HCT116 (cell line): ENCODE measurements at regions not wholly inside any gene's neighbourhood (a gene's known extent, or its start where the extent isn't known, plus 50 kb on each side); places are given as distances from the start of the nearest gene placed in this dataset.

Experiments
- ATAC-seq: fragments of 200-7000 bp; cut with Tn5 transposase; 2 replicates; pipeline ENCODE4 v1.9.1; 2020; ENCODE audit warnings: mild to moderate bottlenecking, moderate library complexity
- BruUV-seq: library from RNA; stranded (reverse); fragments of 400-500 nt; replicated peaks from 2 replicates; lab custom pipeline; 2021; lab: Mats Ljungman, UMichigan
- CTCF ChIA-PET: fragments of 300-600 bp; sonication (Branson Sonifier 250); formaldehyde crosslinking; loops from one replicate; lab custom pipeline; 2021; ENCODE audit warnings: antibody characterized with exemption; lab: Charles Lee
- POLR2A ChIA-PET: fragments of 300-600, 350-600 bp; sonication (Branson Sonifier 250); formaldehyde crosslinking; loops from one replicate; lab custom pipeline; 2021; ENCODE audit warnings: antibody characterized with exemption; lab: Charles Lee
- RAD21 ChIA-PET, 2 experiments: fragments of 300-600 bp; sonication (Branson Sonifier 250); formaldehyde crosslinking; loops; one replicate each; lab custom pipeline; 2023; ENCODE audit warnings: low total read pairs in 2 of 2; ENCODE audit not compliant: uncharacterized antibody in 2 of 2, unreplicated experiment in 2 of 2, low non-redundant PET in 1 of 2; lab: Charles Lee
- DNase-seq: peaks from one replicate; pipeline ENCODE4 v3.0.0-alpha.2; 2010; ENCODE audit warnings: low read depth, low spot score
- H2AFZ ChIP-seq: fragments of 200-600 bp; shearing (Covaris generic), sonication (generic); 2 replicates; pipeline ENCODE4 v1.6.1; 2017; ENCODE audit warnings: low read depth, mixed run types, mixed read lengths, antibody characterized with exemption, low read length; ENCODE audit not compliant: poor library complexity, severe bottlenecking
- H3K27ac ChIP-seq: 2 replicates; pipeline ENCODE4 v1.5.1; 2012; ENCODE audit warnings: low read depth, low read length
- H3K27me3 ChIP-seq: fragments of 200-600 bp; sonication (generic); 2 replicates; pipeline ENCODE4 v1.6.1; 2016; ENCODE audit warnings: mixed run types, low read length, mixed read lengths; ENCODE audit not compliant: insufficient read depth
- H3K36me3 ChIP-seq, 2 experiments: fragments of 200-500 bp in 1 of 2; fragments of 200-600 bp in 1 of 2; sonication (Bioruptor generic) in 1 of 2; sonication (generic) in 1 of 2; 2 replicates each; pipeline versions ENCODE4 v1.5.1 to v1.6.1; 2014 to 2016; ENCODE audit warnings: low read length in 2 of 2, inconsistent platforms in 1 of 2, mixed read lengths in 1 of 2, mixed run types in 1 of 2; ENCODE audit not compliant: insufficient read depth in 2 of 2, control insufficient read depth in 1 of 2
- H3K4me1 ChIP-seq, 2 experiments: fragments of 200-600 bp in 1 of 2; sonication (generic) in 1 of 2; 2 replicates each; pipeline versions ENCODE4 v1.5.1 to v1.6.1; 2012 to 2017; ENCODE audit warnings: low read length in 2 of 2, inconsistent platforms in 1 of 2, mild to moderate bottlenecking in 1 of 2, mixed read lengths in 1 of 2, mixed run types in 1 of 2, moderate library complexity in 1 of 2; ENCODE audit not compliant: insufficient read depth in 2 of 2, control insufficient read depth in 1 of 2
- H3K4me2 ChIP-seq: fragments of 200-600 bp; sonication (generic); 2 replicates; pipeline ENCODE4 v1.6.1; 2017; ENCODE audit warnings: mixed run types, low read length, mixed read lengths
- H3K4me3 ChIP-seq, 2 experiments: fragments of 200-600 bp in 1 of 2; sonication (generic) in 1 of 2; replicated peaks in 1 of 2; 2 replicates each; pipeline ENCODE4 v1.5.1; 2011 to 2016; ENCODE audit warnings: low read length in 2 of 2, control low read depth in 1 of 2, low read depth in 1 of 2, mild to moderate bottlenecking in 1 of 2, mixed read lengths in 1 of 2, mixed run types in 1 of 2
- H3K79me2 ChIP-seq: fragments of 200-600 bp; sonication (generic); 2 replicates; pipeline ENCODE4 v1.6.1; 2017; ENCODE audit warnings: mild to moderate bottlenecking, mixed run types, low read length, moderate library complexity, mixed read lengths; ENCODE audit not compliant: insufficient read depth
- H3K9ac ChIP-seq: fragments of 200-600 bp; sonication (generic); 2 replicates; pipeline ENCODE4 v1.6.1; 2016; ENCODE audit warnings: low read length, mixed read lengths
- H3K9me2 ChIP-seq: fragments of 200-600 bp; sonication (generic), shearing (Covaris generic); 2 replicates; pipeline ENCODE4 v1.6.1; 2017; ENCODE audit warnings: mixed run types, mild to moderate bottlenecking, moderate library complexity; ENCODE audit not compliant: insufficient read depth
- H3K9me3 ChIP-seq, 2 experiments: fragments of 200-500 bp in 1 of 2; fragments of 200-600 bp in 1 of 2; sonication (Bioruptor generic) in 1 of 2; sonication (generic) in 1 of 2; 2 replicates each; pipeline ENCODE4 v1.6.1; 2014 to 2017; ENCODE audit warnings: low read length in 2 of 2, mixed read lengths in 2 of 2, inconsistent platforms in 1 of 2, low read depth in 1 of 2, mild to moderate bottlenecking in 1 of 2, mixed run types in 1 of 2, moderate library complexity in 1 of 2; ENCODE audit not compliant: control insufficient read depth in 1 of 2, insufficient read depth in 1 of 2
- H4K20me1 ChIP-seq: fragments of 200-600 bp; sonication (generic), shearing (Covaris generic); 2 replicates; pipeline ENCODE4 v1.6.1; 2017; ENCODE audit warnings: mixed run types, mild to moderate bottlenecking, moderate library complexity; ENCODE audit not compliant: insufficient read depth
- ATF3 ChIP-seq: IDR thresholded peaks from 2 replicates; pipeline ENCODE4 v1.6.1; 2012
- CEBPB ChIP-seq: IDR thresholded peaks from 2 replicates; pipeline ENCODE4 v1.6.1; 2012; ENCODE audit warnings: low read depth
- CTCF ChIP-seq, 3 experiments: fragments of 200-600 bp in 1 of 3; sonication (generic) in 1 of 3; IDR thresholded peaks in 2 of 3; conservative IDR thresholded peaks in 1 of 3; 2 replicates each; pipeline ENCODE4 v1.5.1; 2012 to 2017; ENCODE audit warnings: low read depth in 2 of 3, low read length in 2 of 3, antibody characterized with exemption in 1 of 3, borderline replicate concordance in 1 of 3, control low read depth in 1 of 3, mild to moderate bottlenecking in 1 of 3, mixed read lengths in 1 of 3, mixed run types in 1 of 3, moderate library complexity in 1 of 3; ENCODE audit not compliant: insufficient read depth in 1 of 3
- EGR1 ChIP-seq: IDR thresholded peaks from 2 replicates; pipeline ENCODE4 v1.6.1; 2012; ENCODE audit warnings: low read depth
- EZH2phosphoT487 ChIP-seq: fragments of 200-600 bp; IDR thresholded peaks from 2 replicates; pipeline ENCODE4 v1.6.1; 2018; ENCODE audit warnings: antibody characterized with exemption, borderline replicate concordance
- FOSL1 ChIP-seq: IDR thresholded peaks from 2 replicates; pipeline ENCODE4 v1.6.1; 2012; ENCODE audit warnings: low read depth
- JUND ChIP-seq: IDR thresholded peaks from 2 replicates; pipeline ENCODE4 v1.6.1; 2012
- MAX ChIP-seq: IDR thresholded peaks from 2 replicates; pipeline ENCODE4 v1.6.1; 2012
- POLR2A ChIP-seq: IDR thresholded peaks from 2 replicates; pipeline ENCODE4 v1.7.0; 2011; ENCODE audit warnings: borderline replicate concordance; ENCODE audit not compliant: insufficient read depth, insufficient read length; ENCODE audit errors: extremely low read depth
- RAD21 ChIP-seq: IDR thresholded peaks from 2 replicates; pipeline ENCODE4 v1.6.1; 2012; ENCODE audit warnings: low read depth, mild to moderate bottlenecking
- SRF ChIP-seq: IDR thresholded peaks from 2 replicates; pipeline ENCODE4 v1.6.1; 2012; ENCODE audit warnings: low read depth
- intact Hi-C: fragments of 100-400 bp; cut with micrococcal nuclease; formaldehyde crosslinking; loops from 2 replicates; pipeline ENCODE4 v1.10.0; 2022

GRCh38 chr20:1833728-1834726 is 61.2 kb upstream of the SIRPA start:
- intact Hi-C loops: no loop called here
- ATAC-seq (no peak), DNase-seq (no peak)
- BruUV-seq: no TSS peak
- no peak for TF ChIP-seq ATF3
- TF ChIP-seq POLR2A: no peak
- no peak for TF ChIP-seq JUND
- TF ChIP-seq MAX: no peak
- TF ChIP-seq RAD21: no peak
- no peak for TF ChIP-seq EZH2phosphoT487
- TF ChIP-seq EGR1: no peak
- TF ChIP-seq FOSL1: no peak
- no peak for TF ChIP-seq SRF
- TF ChIP-seq CTCF (IDR thresholded peaks at IDR 0.05 in 2 of 3, conservative IDR thresholded peaks at IDR 0.05 in 1 of 3; ENCODE audit: borderline replicate concordance in 1 of 3, insufficient read depth in 1 of 3, low read depth in 2 of 3, low read length in 2 of 3): no peak
- TF ChIP-seq CEBPB: no peak
- Histone ChIP-seq H3K4me3 (no peak overlapping the region), H3K4me1 (peaks cover 2 to 25% of the 10 kb centered on the region in 2 experiments; a peak in 3 of 4 replicates), H4K20me1 (no peaks in the 10 kb centered on the region), H3K9me3 (peaks cover 0 to 3% of the 10 kb centered on the region in 2 experiments; a peak in 1 of 4 replicates), H3K9ac (no peak overlapping the region), H3K36me3 (no peaks in the 10 kb centered on the region), H3K4me2 (no peak overlapping the region), H2AFZ (no peak overlapping the region), H3K27me3 (no peaks in the 10 kb centered on the region), H3K27ac (no peak overlapping the region), H3K9me2 (no peaks in the 10 kb centered on the region), H3K79me2 (no peaks in the 10 kb centered on the region)
- POLR2A ChIA-PET: interaction anchor here (0.5 kb wide), 1 partner anchor 129 kb away, joined by 3 read pairs; no protein-coding TSS in a partner anchor
- CTCF ChIA-PET: no interaction called here
- RAD21 ChIA-PET: no interaction called here
